GM18507 (cell line): ENCODE measurements at regions not wholly inside any gene's neighbourhood (a gene's known extent, or its start where the extent isn't known, plus 50 kb on each side); places are given as distances from the start of the nearest gene placed in this dataset.
"Not testable (repeated sequence)": the region's sequence is repeated elsewhere in the genome, so short reads cannot be mapped to it uniquely, and the experiment has no call there.

ENCODE experiments used
- DNase-seq: peaks from one replicate; pipeline ENCODE4 v3.0.0; 2011; ENCODE audit warnings: low read depth; ENCODE audit not compliant: insufficient read length; ENCODE audit errors: extremely low spot score
- FAIRE-seq: peaks from 2 replicates; lab custom pipeline; 2011; peaks lifted over from hg19 to GRCh38; lab: Jason Lieb, UNC

GRCh38 chr16:48961546-48961945, 320.1 kb downstream of the CBLN1 start:
- DNase-seq: no peak
- FAIRE-seq: no peak

- FAIRE-seq (no peak), DNase-seq (no peak)
Observed at GRCh38 chr16:48960830-48961229, 320.8 kb downstream of the CBLN1 start.

- no peak for DNase-seq
- no peak for FAIRE-seq
Observed at GRCh38 chr16:48959747-48960146, 321.9 kb downstream of the CBLN1 start.

DNA sequence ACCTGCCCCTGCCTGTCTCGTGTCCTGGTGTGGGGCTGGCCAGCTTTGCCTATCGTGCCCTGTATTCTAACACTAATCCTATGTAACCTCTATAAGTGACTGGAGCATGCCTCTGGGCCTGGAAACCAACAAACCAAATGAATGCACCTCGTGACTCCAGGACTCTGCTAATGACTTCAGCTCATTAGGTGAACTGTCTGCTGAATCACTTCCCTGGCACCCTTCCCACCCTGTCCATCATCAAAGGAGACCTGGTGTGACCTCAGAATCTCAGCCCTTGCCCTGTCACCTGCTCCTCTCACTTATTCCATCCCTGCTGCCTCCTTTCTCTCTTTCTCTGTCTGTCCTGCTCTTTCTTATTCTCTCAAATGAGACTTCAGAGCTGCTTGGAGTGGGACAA, 322.4 kb downstream of the CBLN1 start:
- FAIRE-seq (no peak), DNase-seq (no peak)

GRCh38 chr16:48958681-48959080, 323.0 kb downstream of the CBLN1 start:
- FAIRE-seq (no peak), DNase-seq (no peak)

GRCh38 chr16:48956620-48957019, 325.0 kb downstream of the CBLN1 start:
- no peak for FAIRE-seq

GRCh38 chr16:48955837-48956236, 325.8 kb downstream of the CBLN1 start:
- no peak for DNase-seq
- no peak for FAIRE-seq

More at GRCh38 chr16:48956620-48957019, 325.0 kb downstream of the CBLN1 start:
- DNase-seq: no peak

- DNase-seq, FAIRE-seq: not testable (repeated sequence)
Observed at GRCh38 chr16:48951621-48952125, 330.0 kb downstream of the CBLN1 start.

DNA sequence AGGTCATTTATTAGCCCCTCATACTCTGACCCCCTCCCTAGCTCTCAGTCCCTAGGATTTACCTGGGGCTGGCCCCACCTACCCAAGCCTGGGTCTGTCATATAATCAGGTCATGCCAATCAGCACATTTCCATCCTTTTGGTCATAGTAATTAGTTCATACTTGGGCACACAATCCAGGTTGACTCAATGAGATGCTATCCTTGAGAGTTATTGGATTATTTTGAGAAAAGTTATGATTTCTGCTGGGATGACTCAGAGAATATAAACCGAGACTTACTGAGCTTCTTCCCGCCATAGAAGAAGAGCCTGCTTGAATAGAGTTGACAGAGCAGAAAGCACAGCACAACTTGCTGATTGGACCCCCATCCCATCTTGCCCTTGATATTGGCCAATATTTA, 331.5 kb downstream of the CBLN1 start:
- FAIRE-seq: no peak
- no peak for DNase-seq

DNA sequence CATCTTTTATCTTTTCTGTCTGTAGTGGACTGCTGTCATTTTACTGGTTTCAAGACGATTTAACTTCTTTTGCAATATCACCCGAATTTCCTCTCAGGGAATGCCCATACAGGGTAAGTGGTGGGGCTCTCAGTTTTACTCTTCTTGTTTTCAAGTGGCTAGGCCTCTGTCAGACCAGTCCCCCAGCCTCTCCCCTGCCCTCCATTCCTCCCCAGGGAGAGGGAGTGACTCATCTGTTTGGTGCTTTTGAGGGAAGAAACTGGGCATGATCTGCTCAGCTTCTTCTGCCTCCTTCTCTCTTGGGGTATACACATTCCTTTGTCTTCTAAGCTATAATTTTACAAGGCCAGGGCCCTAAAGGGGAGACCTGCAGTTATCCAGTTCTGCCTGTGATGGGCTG, 332.0 kb downstream of the CBLN1 start:
- FAIRE-seq: no peak

GRCh38 chr16:48948911-48949310, 332.7 kb downstream of the CBLN1 start:
- no peak for FAIRE-seq

More for the DNA sequence above, 332.0 kb downstream of the CBLN1 start:
- no peak for DNase-seq

DNA sequence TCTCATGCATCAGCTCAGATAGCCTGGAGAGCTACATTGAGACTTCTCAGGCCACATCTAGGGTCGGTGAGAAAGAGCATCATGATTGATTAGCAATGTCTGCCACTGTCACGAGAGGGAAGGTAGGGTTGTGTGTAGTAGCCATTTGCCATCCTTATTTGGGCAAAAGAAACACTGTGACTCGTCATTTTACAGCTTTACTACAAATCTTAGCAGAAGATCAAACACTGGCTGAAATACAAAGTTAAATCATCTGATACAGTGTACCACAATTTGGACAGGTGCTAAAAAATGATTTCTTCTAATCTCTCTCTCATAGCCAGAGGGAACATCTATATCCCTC, 334.3 kb downstream of the CBLN1 start:
- FAIRE-seq (no peak), DNase-seq (no peak)

More at GRCh38 chr16:48948911-48949310, 332.7 kb downstream of the CBLN1 start:
- no peak for DNase-seq

DNA sequence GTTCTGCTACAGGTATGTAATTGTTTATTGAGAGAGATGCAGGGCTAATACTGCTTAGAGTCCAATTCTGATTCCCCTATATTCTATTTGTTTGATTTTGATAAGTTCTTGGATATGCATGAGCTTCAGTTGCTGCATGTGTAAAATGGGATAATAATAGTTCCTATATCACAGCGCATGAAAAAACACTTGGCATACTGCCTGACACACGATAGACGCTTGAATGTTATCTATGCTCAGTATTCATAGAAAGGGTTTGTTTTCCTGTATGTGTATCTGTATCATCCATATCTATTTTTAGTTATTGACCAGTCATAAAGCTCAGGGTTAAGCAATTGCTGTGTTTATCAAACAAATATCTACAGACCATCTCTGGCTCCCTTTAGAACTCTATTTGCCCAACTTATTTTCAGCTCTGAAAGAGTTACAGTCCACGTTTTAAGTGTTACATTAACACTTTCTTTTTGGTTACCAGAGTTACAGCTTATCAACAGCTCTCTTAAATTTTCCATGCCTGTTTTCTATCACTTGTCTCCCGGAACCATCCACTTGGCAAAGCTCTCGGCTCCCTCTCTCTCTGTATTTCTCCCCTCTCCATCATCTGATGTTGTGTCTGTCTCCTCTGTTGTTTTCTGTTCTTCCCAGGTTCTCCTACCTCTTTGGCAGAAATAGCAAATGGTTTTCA, 334.8 kb downstream of the CBLN1 start:
- FAIRE-seq (no peak), DNase-seq (no peak)

DNA sequence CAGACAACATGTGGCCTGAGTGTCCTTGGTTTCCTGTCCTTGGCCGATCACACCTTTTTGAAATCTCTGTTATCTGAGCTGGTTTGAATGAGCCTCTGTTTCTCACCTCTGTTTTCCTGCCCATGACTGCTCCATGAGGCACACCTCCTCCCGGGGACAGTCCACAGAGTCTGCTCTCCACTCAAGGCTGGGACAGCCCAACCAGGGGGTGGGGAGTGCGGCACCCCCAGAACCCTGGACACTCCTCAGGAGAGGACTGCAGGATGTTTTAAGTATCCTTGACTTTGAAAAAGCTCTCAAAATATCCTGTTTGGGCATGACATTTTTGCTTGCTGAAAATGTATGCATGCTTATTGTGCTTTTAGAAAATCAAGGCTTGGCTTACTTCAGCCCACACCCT, 333.0 kb upstream of the N4BP1 start:
- FAIRE-seq (no peak), DNase-seq (no peak)

DNA sequence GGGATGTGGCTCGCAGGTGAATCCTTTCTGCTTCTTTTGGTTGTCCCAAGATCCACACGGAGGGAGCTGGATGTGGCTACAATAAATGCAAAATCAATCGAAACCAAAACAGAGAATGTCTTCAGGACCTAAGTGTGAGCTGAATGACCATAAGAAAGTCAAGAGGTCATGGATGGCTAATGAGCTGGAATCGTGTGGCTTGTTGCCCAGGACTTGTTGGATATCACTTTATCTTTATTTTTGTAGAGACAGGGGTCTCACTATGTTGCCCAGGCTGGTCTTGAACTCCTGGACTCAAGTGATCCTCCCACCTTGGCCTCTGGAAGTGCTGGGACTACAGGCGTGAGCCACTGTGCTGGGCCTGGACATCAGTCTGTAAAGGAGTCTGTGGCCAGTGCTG, 326.8 kb upstream of the N4BP1 start:
- FAIRE-seq (no peak), DNase-seq (no peak)

DNA sequence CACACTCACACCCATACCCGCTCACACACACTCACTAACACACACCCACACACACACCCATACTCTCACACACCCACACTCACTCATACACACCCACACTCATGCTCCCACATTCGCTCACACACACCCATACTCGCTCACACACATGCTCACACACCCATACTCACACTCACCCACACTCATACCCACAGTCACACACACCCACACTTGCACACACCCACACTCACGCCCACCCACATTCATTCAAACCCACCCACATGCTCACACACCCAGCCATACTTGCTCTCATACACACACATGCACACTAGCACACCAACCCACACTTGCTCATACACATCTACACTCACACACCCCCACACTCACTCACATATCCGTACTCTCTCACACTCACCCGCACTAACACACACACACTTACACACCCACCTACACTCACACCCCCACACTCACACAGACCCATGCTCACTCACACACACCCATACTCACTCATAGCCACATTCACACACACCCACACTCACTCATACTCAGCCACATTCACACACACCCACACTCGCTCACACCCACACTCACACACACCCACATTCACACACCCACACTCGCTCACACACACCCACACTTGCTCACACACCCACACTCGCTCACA, 322.4 kb upstream of the N4BP1 start:
- FAIRE-seq: no peak
- DNase-seq: no peak

DNA sequence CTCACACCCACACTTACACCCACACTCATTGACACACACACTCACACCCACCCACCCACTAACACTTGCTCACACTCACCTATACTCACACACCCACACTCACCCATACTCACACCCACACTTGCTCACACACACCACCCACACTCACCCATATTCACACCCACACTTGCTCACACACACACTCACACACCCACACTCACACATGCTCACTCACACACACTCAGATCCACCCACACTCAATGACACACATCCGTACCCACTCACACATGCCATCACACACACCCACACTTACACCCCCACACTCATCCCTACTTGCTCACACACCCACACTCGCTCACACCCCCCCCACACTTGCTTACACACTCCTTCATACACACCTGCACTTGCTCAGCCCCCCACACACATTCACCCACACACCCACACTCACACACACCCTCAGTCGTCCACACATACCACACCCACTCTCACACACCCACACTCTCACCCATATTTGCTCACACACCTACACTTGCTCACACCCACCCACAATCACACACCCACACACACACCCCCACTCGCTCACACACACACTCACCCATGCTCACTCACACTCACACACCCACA, 321.1 kb upstream of the N4BP1 start:
- DNase-seq (no peak), FAIRE-seq (no peak)

GRCh38 chr16:48919791-48920190, 309.8 kb upstream of the N4BP1 start:
- DNase-seq: no peak
- FAIRE-seq: no peak

DNA sequence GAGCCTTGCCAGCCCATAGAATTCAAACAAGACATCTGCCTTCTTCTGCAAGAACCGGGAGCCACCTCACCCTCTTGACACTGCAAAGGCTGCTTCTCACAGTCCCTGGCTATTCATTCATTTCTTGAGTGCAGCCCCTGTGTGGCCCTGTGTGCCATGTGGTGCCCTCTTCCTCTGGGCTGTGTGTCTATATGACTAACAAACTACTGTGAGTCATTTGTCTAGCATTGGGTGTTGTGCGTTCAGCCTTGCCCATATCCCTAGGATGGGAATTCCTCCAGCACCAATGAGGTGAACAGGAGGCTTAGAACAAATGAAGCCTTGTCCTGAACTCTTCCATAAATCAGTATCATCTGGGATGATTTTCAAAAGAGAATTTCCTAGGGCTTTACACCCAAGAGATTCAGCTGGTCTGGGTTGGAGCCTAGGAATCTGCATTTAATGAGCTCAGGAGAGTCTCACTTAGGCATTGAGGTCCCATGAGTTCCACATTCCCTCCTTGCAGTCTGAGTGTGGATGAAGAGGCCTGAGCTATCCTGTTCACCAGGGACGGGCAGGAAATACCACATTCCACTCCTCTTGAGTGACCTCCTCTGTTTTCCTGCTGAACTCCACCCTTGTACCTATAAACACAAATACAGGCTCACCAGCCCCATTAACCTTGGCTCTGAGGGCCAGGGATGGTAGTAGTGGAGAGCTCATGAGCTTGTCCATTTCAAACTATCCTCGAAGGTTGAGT, 308.7 kb upstream of the N4BP1 start:
- no peak for DNase-seq
- no peak for FAIRE-seq

DNA sequence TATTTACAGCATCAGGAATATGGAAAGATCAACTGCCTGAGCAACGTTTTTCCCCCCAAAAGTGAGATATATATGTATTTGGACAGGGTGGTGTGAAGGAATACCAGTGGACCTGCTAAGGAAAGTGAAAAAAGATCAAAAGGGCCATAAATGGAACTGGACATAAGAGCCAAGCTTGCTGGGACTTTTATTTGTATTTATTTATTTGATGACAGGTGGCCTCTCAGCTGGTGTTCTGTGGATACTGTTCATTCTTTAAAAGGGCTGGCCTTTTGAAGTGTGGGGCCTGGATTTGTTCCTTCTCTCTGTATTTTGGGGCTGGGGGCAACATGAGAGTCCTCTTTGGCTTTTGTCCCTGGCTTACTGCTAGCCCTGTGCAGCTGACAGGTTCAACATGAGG, 306.6 kb upstream of the N4BP1 start:
- no peak for DNase-seq
- no peak for FAIRE-seq
